K562 (cell line): ENCODE measurements at regions not wholly inside any gene's neighbourhood (a gene's known extent, or its start where the extent isn't known, plus 50 kb on each side); places are given as distances from the start of the nearest gene placed in this dataset.

Experiments used
- ATAC-seq: fragments of 200-7000 bp; cut with Tn5 transposase; 3 replicates; pipeline ENCODE4 v1.9.1; 2020; ENCODE audit warnings: moderate library complexity
- BruUV-seq: library from RNA; stranded (reverse); fragments of 400-500 nt; replicated peaks from 2 replicates; lab custom pipeline; 2021; lab: Mats Ljungman, UMichigan
- CTCF ChIA-PET: fragments of 300-600 bp; formaldehyde crosslinking; extraction: SDS; loops from one replicate; lab custom pipeline; 2021; ENCODE audit warnings: low intra/inter-chr PET ratio; lab: Yijun Ruan, JAX
- POLR2A ChIA-PET: fragments of 300-600, 350-650 bp; sonication (Branson Sonifier 250); formaldehyde crosslinking; extraction: SDS; loops from one replicate; lab custom pipeline; 2021; ENCODE audit warnings: antibody characterized with exemption, inconsistent platforms; lab: Yijun Ruan, JAX
- DNase-seq, 4 experiments: peaks; one replicate each; pipeline versions ENCODE4 v3.0.0 to v3.0.0-alpha.2; 2011 to 2018; ENCODE audit warnings: low spot score in 3 of 4, mixed read lengths in 3 of 4; ENCODE audit errors: extremely low read depth in 1 of 4
- FAIRE-seq: peaks from 2 replicates; lab custom pipeline; 2011; peaks lifted over from hg19 to GRCh38; lab: Jason Lieb, UNC
- H2AFZ ChIP-seq: 2 replicates; pipeline ENCODE4 v1.6.0; 2011; ENCODE audit warnings: low read depth, low read length, control low read depth, inconsistent platforms
- H3K27ac ChIP-seq: fragments of 200-600 bp; 3 replicates; pipeline ENCODE4 v1.8.0; 2011; ENCODE audit warnings: low read depth, mild to moderate bottlenecking, control low read depth, inconsistent platforms, low read length, moderate library complexity, mixed read lengths; ENCODE audit errors: extremely low read depth
- H3K27me3 ChIP-seq, 2 experiments: fragments of 300-600 bp in 1 of 2; 2 replicates in 1 of 2; 3 replicates in 1 of 2; pipeline versions ENCODE4 v1.6.0 to v1.8.0; 2011; ENCODE audit warnings: inconsistent platforms in 2 of 2, low read length in 2 of 2, mild to moderate bottlenecking in 1 of 2, mixed read lengths in 1 of 2, moderate library complexity in 1 of 2; ENCODE audit not compliant: control insufficient read depth in 2 of 2, insufficient read depth in 2 of 2
- H3K36me3 ChIP-seq: fragments of 300-600 bp; 3 replicates; pipeline ENCODE4 v1.8.0; 2011; ENCODE audit warnings: mild to moderate bottlenecking, low read length, inconsistent platforms; ENCODE audit not compliant: control insufficient read depth, insufficient read depth
- H3K4me1 ChIP-seq, 2 experiments: fragments of 200-600 bp in 1 of 2; replicated peaks in 1 of 2; 2 replicates in 1 of 2; 3 replicates in 1 of 2; pipeline versions ENCODE4 v1.5.1 to v1.8.0; 2011; ENCODE audit warnings: inconsistent platforms in 2 of 2, low read length in 2 of 2, mild to moderate bottlenecking in 1 of 2, mixed read lengths in 1 of 2, moderate library complexity in 1 of 2; ENCODE audit not compliant: control insufficient read depth in 2 of 2, insufficient read depth in 2 of 2
- H3K4me2 ChIP-seq: 2 replicates; pipeline ENCODE4 v1.6.1; 2011; ENCODE audit warnings: low read length, control low read depth, inconsistent platforms, mixed read lengths; ENCODE audit not compliant: insufficient read depth
- H3K4me3 ChIP-seq: fragments of 200-600 bp; sonication (generic), shearing (Covaris generic); 2 replicates; pipeline ENCODE4 v1.5.1; 2016; ENCODE audit warnings: control low read depth, inconsistent platforms
- H3K79me2 ChIP-seq: fragments of 200-600 bp; 3 replicates; pipeline ENCODE4 v1.8.0; 2011; ENCODE audit warnings: low read length, inconsistent platforms; ENCODE audit not compliant: control insufficient read depth, insufficient read depth
- H3K9ac ChIP-seq, 2 experiments: 2 replicates each; pipeline versions ENCODE4 v1.6.0 to v1.6.1; 2011; ENCODE audit warnings: low read depth in 2 of 2, low read length in 2 of 2, control low read depth in 1 of 2, inconsistent platforms in 1 of 2, mild to moderate bottlenecking in 1 of 2, mixed read lengths in 1 of 2; ENCODE audit not compliant: insufficient read depth in 1 of 2
- H3K9me1 ChIP-seq: one replicate; pipeline ENCODE4 v1.6.0; 2011; ENCODE audit warnings: inconsistent platforms, mild to moderate bottlenecking, low read length, moderate library complexity; ENCODE audit not compliant: control insufficient read depth, insufficient read depth
- H3K9me3 ChIP-seq: replicated peaks from 2 replicates; pipeline ENCODE4 v1.5.1; 2011; ENCODE audit warnings: low read depth, low read length, inconsistent platforms; ENCODE audit not compliant: control insufficient read depth, insufficient read depth
- H4K20me1 ChIP-seq: replicated peaks from 2 replicates; pipeline ENCODE4 v1.6.1; 2011; ENCODE audit warnings: low read length, inconsistent platforms, mixed read lengths; ENCODE audit not compliant: control insufficient read depth, insufficient read depth
- BDP1 ChIP-seq: IDR thresholded peaks from 3 replicates; pipeline ENCODE4 v1.6.1; 2011; ENCODE audit not compliant: insufficient read length, insufficient read depth
- CBFB ChIP-seq: sonication (generic); formaldehyde crosslinking; IDR thresholded peaks from 2 replicates; pipeline ENCODE4 v1.4.0; 2020; ENCODE audit warnings: mild to moderate bottlenecking, missing genetic modification reagents
- CBX8 ChIP-seq: fragments of 200-600 bp; sonication (generic); IDR thresholded peaks from 2 replicates; pipeline ENCODE4 v1.6.1; 2012; ENCODE audit warnings: borderline replicate concordance, mixed run types, low read depth, mild to moderate bottlenecking, moderate library complexity, mixed read lengths, low read length, control low read depth, inconsistent platforms; ENCODE audit not compliant: poor library complexity, severe bottlenecking; ENCODE audit errors: extremely low read depth
- E2F3 ChIP-seq: fragments of 250-450 bp; sonication (Bioruptor Pico); IDR thresholded peaks from 2 replicates; pipeline ENCODE4 v1.4.0; 2020; ENCODE audit warnings: mild to moderate bottlenecking
- ELF4 ChIP-seq: fragments of 450-650 bp; formaldehyde crosslinking; IDR thresholded peaks from 2 replicates; pipeline ENCODE4 v1.4.0; 2022; ENCODE audit warnings: missing genetic modification characterization
- HNRNPH1 ChIP-seq: fragments of 200-400 bp; formaldehyde crosslinking; optimal IDR thresholded peaks from 2 replicates; pipeline ENCODE3; 2017; ENCODE audit warnings: low read depth, mild to moderate bottlenecking, low read length, moderate library complexity
- IRF2 ChIP-seq: sonication (generic); formaldehyde crosslinking; IDR thresholded peaks from 2 replicates; pipeline ENCODE4 v1.8.1; 2022; ENCODE audit warnings: mild to moderate bottlenecking, missing genetic modification reagents
- JUN ChIP-seq, 2 experiments: sonication (generic) in 1 of 2; formaldehyde crosslinking in 1 of 2; IDR thresholded peaks; 2 replicates each; pipeline versions ENCODE4 v1.6.1 to v1.8.0; 2012 to 2022; ENCODE audit warnings: borderline replicate concordance in 2 of 2, mild to moderate bottlenecking in 2 of 2, improper control_type of control experiment in 1 of 2, low read depth in 1 of 2, low read length in 1 of 2, missing genetic modification reagents in 1 of 2
- MAFG ChIP-seq: fragments of 450-650 bp; conservative IDR thresholded peaks from 2 replicates; pipeline ENCODE4 v1.6.1; 2016; ENCODE audit warnings: missing genetic modification characterization, missing compliant biosample characterization
- MAFK ChIP-seq: IDR thresholded peaks from 2 replicates; pipeline ENCODE4 v1.6.1; 2011; ENCODE audit warnings: low read length, improper control_type of control experiment
- MCM3 ChIP-seq: fragments of 450-650 bp; IDR thresholded peaks from 2 replicates; pipeline ENCODE4 v1.6.1; 2016
- MYC ChIP-seq, 2 experiments: fragments of 250-450 bp in 1 of 2; sonication (Bioruptor Pico) in 1 of 2; IDR thresholded peaks; 2 replicates each; pipeline versions ENCODE4 v1.5.1 to v1.6.1; 2012 to 2021; ENCODE audit warnings: low read depth in 2 of 2, borderline replicate concordance in 1 of 2, improper control_type of control experiment in 1 of 2, low read length in 1 of 2, mild to moderate bottlenecking in 1 of 2, moderate library complexity in 1 of 2
- POLR3A ChIP-seq: IDR thresholded peaks from 2 replicates; pipeline ENCODE4 v1.6.1; 2011; ENCODE audit warnings: borderline replicate concordance, mild to moderate bottlenecking, moderate library complexity; ENCODE audit not compliant: insufficient read length, insufficient read depth; ENCODE audit errors: extremely low read depth
- POLR3G ChIP-seq: IDR thresholded peaks from 2 replicates; pipeline ENCODE4 v1.6.1; 2011; ENCODE audit not compliant: insufficient read length, insufficient replicate concordance; ENCODE audit errors: extremely low read depth
- RBM25 ChIP-seq: fragments of 200-400 bp; formaldehyde crosslinking; IDR thresholded peaks from 2 replicates; pipeline ENCODE4 v1.6.1; 2018; ENCODE audit warnings: low read length, low read depth, moderate library complexity; ENCODE audit not compliant: severe bottlenecking
- RFX5 ChIP-seq: IDR thresholded peaks from 2 replicates; pipeline ENCODE4 v1.6.1; 2011; ENCODE audit warnings: low read depth, mild to moderate bottlenecking, improper control_type of control experiment, low read length
- SIRT6 ChIP-seq: IDR thresholded peaks from one replicate; pipeline ENCODE4 v1.6.1; 2012; ENCODE audit warnings: low read depth, mild to moderate bottlenecking, control low read depth, inconsistent platforms, low read length, moderate library complexity
- SMAD4 ChIP-seq: fragments of 250-450 bp; sonication (Bioruptor Pico); conservative IDR thresholded peaks from 2 replicates; pipeline ENCODE4 v1.8.0; 2021; ENCODE audit warnings: inconsistent platforms, mild to moderate bottlenecking, moderate library complexity
- STAG1 ChIP-seq: sonication (generic); formaldehyde crosslinking; IDR thresholded peaks from 2 replicates; pipeline ENCODE4 v1.5.0; 2020; ENCODE audit warnings: missing genetic modification reagents, borderline replicate concordance
- WHSC1 ChIP-seq: IDR thresholded peaks from one replicate; pipeline ENCODE4 v1.6.1; 2012; ENCODE audit warnings: low read length, control low read depth, inconsistent platforms
- ZC3H11A ChIP-seq: IDR thresholded peaks from 2 replicates; pipeline ENCODE4 v1.6.1; 2012; ENCODE audit warnings: low read depth, low read length, improper control_type of control experiment
- ZNF316 ChIP-seq: fragments of 450-650 bp; IDR thresholded peaks from 2 replicates; pipeline ENCODE4 v1.6.1; 2016
- ZNF398 ChIP-seq: fragments of 250-450 bp; sonication (Bioruptor Pico); IDR thresholded peaks from 2 replicates; pipeline ENCODE4 v1.8.0; 2021; ENCODE audit warnings: moderate library complexity, mild to moderate bottlenecking, inconsistent platforms
- ZNF551 ChIP-seq: fragments of 250-450 bp; sonication (Bioruptor Pico); IDR thresholded peaks from 2 replicates; pipeline ENCODE4 v1.5.0; 2021; ENCODE audit warnings: mild to moderate bottlenecking, moderate library complexity
- ZNF57 ChIP-seq: fragments of 450-650 bp; formaldehyde crosslinking; IDR thresholded peaks from 2 replicates; pipeline ENCODE4 v1.4.0; 2020; ENCODE audit warnings: mild to moderate bottlenecking, moderate library complexity
- WGBS: fragments of 100-300 bp; shearing (Covaris generic); methylation state at CpG from one replicate; pipeline ENCODE4 v1.1.6; 2016; ENCODE audit warnings: low coverage, mixed read lengths; ENCODE audit not compliant: insufficient coverage; ENCODE audit errors: missing lambda C conversion rate; 5-methylcytosine and 5-hydroxymethylcytosine counted together
- in situ Hi-C: fragments of 300-500 bp; cut with MboI; formaldehyde crosslinking; loops from 4 replicates; pipeline ENCODE4 v1.15.0; 2018; ENCODE audit warnings: inconsistent platforms, mixed read lengths
- intact Hi-C: fragments of 100-400 bp; cut with micrococcal nuclease; formaldehyde crosslinking; loops from 2 replicates; pipeline ENCODE4 v1.14.2; 2022

DNA sequence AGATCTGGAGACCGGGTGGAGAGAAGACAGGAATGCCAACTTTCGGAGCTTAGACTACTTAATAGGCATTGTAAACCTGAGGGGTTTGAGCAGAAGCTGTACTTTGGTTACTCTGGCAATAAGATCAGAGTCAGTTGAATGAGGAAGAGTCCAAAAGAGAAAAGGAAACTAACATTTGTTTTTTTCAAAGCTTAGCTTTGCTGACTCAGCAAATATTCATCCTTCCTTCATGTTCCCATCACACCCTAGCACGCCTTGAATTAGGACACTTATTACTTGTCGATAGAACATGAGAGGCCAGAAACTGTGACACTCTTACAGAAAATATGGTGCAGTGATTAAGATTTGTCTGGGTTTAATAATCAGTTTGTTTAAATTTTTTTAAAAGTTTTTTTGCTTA is 266.9 kb upstream of the ATP2B1 start:
- in situ Hi-C loops, result no loop called here
- intact Hi-C loops, result no loop called here
- Histone ChIP-seq H2AFZ (no peak overlapping the region), H4K20me1 (no peaks in the 10 kb centered on the region), H3K9ac (no peak overlapping the region), H3K27ac (no peak overlapping the region), H3K4me1 (no peaks in the 10 kb centered on the region), H3K4me2 (no peak overlapping the region), H3K9me3 (no peaks in the 10 kb centered on the region), H3K9me1 (no peaks in the 10 kb centered on the region), H3K36me3 (no peaks in the 10 kb centered on the region), H3K79me2 (no peaks in the 10 kb centered on the region), H3K4me3 (no peak overlapping the region), H3K27me3 (no peaks in the 10 kb centered on the region)
- no TSS peak for BruUV-seq
- peak; percentile 26 for FAIRE-seq
- no peak for DNase-seq
- ChIA-PET POLR2A (interaction anchor here (0.6 kb wide), 2 partner anchors 111 to 305 kb away, joined by 3 read pairs; no protein-coding TSS in a partner anchor), CTCF (no interaction called here)
- WGBS, result 5% methylated on average over 4 of the region's 4 CpGs
- ATAC-seq, result no peak
- no peak for TF ChIP-seq ZNF57 (CRISPR knock-in tag)
- no peak for TF ChIP-seq RBM25
- TF ChIP-seq MYC (IDR thresholded peaks at IDR 0.05; ENCODE audit: low read depth, low read length), result no peak
- no peak for TF ChIP-seq MYC (CRISPR knock-in tag; IDR thresholded peaks at IDR 0.05; ENCODE audit: borderline replicate concordance, low read depth)
- TF ChIP-seq BDP1, result no peak
- no peak for TF ChIP-seq IRF2
- TF ChIP-seq RFX5, result no peak
- TF ChIP-seq CBX8, result no peak
- no peak for TF ChIP-seq POLR3G
- TF ChIP-seq POLR3A, result no peak
- TF ChIP-seq ZNF398 (CRISPR knock-in tag), result no peak
- TF ChIP-seq ZC3H11A, result no peak
- TF ChIP-seq ZNF316, result peak; percentile 98
- TF ChIP-seq CBFB, result no peak
- no peak for TF ChIP-seq E2F3 (CRISPR knock-in tag)
- no peak for TF ChIP-seq HNRNPH1
- TF ChIP-seq WHSC1, result no peak
- TF ChIP-seq MAFG, result peak; percentile 98
- TF ChIP-seq MCM3, result no peak
- TF ChIP-seq STAG1 (CRISPR knock-in tag), result no peak
- no peak for TF ChIP-seq ELF4 (CRISPR knock-in tag)
- no peak for TF ChIP-seq ZNF551 (CRISPR knock-in tag)
- no peak for TF ChIP-seq SIRT6
- TF ChIP-seq JUN (IDR thresholded peaks at IDR 0.05; ENCODE audit: borderline replicate concordance, low read depth, low read length), result no peak
- TF ChIP-seq JUN (CRISPR knock-in tag; IDR thresholded peaks at IDR 0.05; ENCODE audit: borderline replicate concordance), result no peak
- TF ChIP-seq MAFK, result peak; percentile 100
- TF ChIP-seq SMAD4 (CRISPR knock-in tag), result no peak
